ENCODE measurements at regions not wholly inside any gene's neighbourhood (a gene's known extent, or its start where the extent isn't known, plus 50 kb on each side); places are given as distances from the start of the nearest gene placed in this dataset.

DNA sequence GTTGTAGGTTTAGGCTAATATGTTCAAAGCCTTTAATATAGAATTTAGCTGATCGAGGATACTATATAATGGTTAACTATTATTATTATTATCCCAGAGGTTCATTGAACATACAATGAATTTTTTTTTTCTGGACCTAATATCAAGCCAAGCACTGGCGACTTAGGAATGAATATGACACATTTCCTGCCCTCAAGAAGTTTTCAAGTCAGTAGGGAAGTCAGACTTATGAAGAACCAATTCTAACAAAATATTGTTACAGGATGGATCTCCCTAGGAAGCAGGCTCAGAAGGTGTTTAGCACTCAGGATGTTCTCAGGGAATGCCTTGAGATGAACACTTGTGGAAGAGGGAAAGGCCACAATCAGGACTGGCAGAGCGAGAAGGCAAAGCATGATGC, 211.8 kb upstream of the FGGY start:
- TF ChIP-seq TAF1 (IDR thresholded peaks at IDR 0.05; ENCODE audit: borderline replicate concordance, insufficient read depth, low read length) (no peak), SIN3A (IDR thresholded peaks at IDR 0.05; ENCODE audit: borderline replicate concordance, insufficient read depth, low read length) (no peak), FOXP2 (optimal IDR thresholded peaks at IDR 0.05; ENCODE audit: borderline replicate concordance, extremely low read depth, extremely low read length, insufficient read depth) (no peak), POLR2AphosphoS5 (IDR thresholded peaks at IDR 0.05; ENCODE audit: low read depth, low read length) (no peak)
- TF ChIP-seq, protein P1, sequence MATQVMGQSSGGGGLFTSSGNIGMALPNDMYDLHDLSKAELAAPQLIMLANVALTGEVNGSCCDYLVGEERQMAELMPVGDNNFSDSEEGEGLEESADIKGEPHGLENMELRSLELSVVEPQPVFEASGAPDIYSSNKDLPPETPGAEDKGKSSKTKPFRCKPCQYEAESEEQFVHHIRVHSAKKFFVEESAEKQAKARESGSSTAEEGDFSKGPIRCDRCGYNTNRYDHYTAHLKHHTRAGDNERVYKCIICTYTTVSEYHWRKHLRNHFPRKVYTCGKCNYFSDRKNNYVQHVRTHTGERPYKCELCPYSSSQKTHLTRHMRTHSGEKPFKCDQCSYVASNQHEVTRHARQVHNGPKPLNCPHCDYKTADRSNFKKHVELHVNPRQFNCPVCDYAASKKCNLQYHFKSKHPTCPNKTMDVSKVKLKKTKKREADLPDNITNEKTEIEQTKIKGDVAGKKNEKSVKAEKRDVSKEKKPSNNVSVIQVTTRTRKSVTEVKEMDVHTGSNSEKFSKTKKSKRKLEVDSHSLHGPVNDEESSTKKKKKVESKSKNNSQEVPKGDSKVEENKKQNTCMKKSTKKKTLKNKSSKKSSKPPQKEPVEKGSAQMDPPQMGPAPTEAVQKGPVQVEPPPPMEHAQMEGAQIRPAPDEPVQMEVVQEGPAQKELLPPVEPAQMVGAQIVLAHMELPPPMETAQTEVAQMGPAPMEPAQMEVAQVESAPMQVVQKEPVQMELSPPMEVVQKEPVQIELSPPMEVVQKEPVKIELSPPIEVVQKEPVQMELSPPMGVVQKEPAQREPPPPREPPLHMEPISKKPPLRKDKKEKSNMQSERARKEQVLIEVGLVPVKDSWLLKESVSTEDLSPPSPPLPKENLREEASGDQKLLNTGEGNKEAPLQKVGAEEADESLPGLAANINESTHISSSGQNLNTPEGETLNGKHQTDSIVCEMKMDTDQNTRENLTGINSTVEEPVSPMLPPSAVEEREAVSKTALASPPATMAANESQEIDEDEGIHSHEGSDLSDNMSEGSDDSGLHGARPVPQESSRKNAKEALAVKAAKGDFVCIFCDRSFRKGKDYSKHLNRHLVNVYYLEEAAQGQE (IDR thresholded peaks at IDR 0.05; ENCODE audit: insufficient read depth in 1 of 2, low read depth in 2 of 2, low read length in 2 of 2), result no peak

DNA sequence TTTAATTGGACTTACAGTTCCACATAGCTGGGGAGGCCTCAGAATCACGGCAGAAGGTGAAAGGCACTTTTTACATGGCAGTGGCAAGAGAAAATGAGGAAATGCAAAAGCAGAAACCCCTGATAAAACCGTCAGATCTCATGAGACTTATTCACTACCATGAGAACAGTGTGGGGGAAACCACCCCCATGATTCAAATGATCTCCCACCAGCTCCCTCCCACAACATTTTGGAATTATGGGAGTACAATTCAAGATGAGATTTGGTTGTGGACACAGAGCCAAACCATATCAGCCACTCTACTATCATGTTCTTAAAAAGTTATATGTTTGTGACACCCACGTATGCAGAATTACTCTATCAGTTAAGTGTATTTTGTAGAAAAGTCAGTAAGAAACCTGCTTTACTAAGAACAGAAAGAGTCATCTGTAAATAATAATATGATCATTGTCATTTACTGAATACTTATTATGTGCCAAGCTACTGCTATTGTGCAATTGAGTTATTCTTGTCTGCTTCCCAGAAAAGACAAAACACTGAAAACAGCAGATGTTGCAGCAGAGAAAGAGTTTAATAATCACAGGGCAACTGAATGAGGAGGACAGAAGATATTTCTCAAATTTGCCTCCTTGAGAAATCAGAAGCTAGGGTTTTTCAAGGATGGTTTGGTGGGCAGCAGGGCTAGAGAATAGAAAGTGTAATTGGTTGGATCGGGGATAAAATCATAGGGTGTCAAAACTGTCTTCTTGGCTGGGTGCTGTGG, 207.7 kb upstream of the FGGY start:
- TF ChIP-seq TAF1 (IDR thresholded peaks at IDR 0.05; ENCODE audit: borderline replicate concordance, insufficient read depth, low read length), result no peak
- TF ChIP-seq, protein P1 (IDR thresholded peaks at IDR 0.05; ENCODE audit: insufficient read depth in 1 of 2, low read depth in 2 of 2, low read length in 2 of 2), result no peak
- no peak for TF ChIP-seq SIN3A (IDR thresholded peaks at IDR 0.05; ENCODE audit: borderline replicate concordance, insufficient read depth, low read length)
- TF ChIP-seq FOXP2 (optimal IDR thresholded peaks at IDR 0.05; ENCODE audit: borderline replicate concordance, extremely low read depth, extremely low read length, insufficient read depth), result no peak
- TF ChIP-seq POLR2AphosphoS5 (IDR thresholded peaks at IDR 0.05; ENCODE audit: low read depth, low read length), result no peak

GRCh38 chr1:59089922-59090457, 206.9 kb upstream of the FGGY start:
- TF ChIP-seq POLR2AphosphoS5 (IDR thresholded peaks at IDR 0.05; ENCODE audit: low read depth, low read length), result no peak
- no peak for TF ChIP-seq TAF1 (IDR thresholded peaks at IDR 0.05; ENCODE audit: borderline replicate concordance, insufficient read depth, low read length)
- TF ChIP-seq FOXP2 (optimal IDR thresholded peaks at IDR 0.05; ENCODE audit: borderline replicate concordance, extremely low read depth, extremely low read length, insufficient read depth), result no peak
- TF ChIP-seq SIN3A (IDR thresholded peaks at IDR 0.05; ENCODE audit: borderline replicate concordance, insufficient read depth, low read length), result no peak
- TF ChIP-seq, protein P1 (IDR thresholded peaks at IDR 0.05; ENCODE audit: insufficient read depth in 1 of 2, low read depth in 2 of 2, low read length in 2 of 2), result no peak

GRCh38 chr1:59092126-59092525, 204.8 kb upstream of the FGGY start:
- TF ChIP-seq POLR2AphosphoS5 (IDR thresholded peaks at IDR 0.05; ENCODE audit: low read depth, low read length) (no peak), FOXP2 (optimal IDR thresholded peaks at IDR 0.05; ENCODE audit: borderline replicate concordance, extremely low read depth, extremely low read length, insufficient read depth) (no peak), SIN3A (IDR thresholded peaks at IDR 0.05; ENCODE audit: borderline replicate concordance, insufficient read depth, low read length) (no peak), TAF1 (IDR thresholded peaks at IDR 0.05; ENCODE audit: borderline replicate concordance, insufficient read depth, low read length) (no peak)
- TF ChIP-seq, protein P1 (IDR thresholded peaks at IDR 0.05; ENCODE audit: insufficient read depth in 1 of 2, low read depth in 2 of 2, low read length in 2 of 2), result no peak

Measured in PFSK-1 (cell line).